Gastrocnemius medialis (tissue), 4 donors: ENCODE measurements at regions not wholly inside any gene's neighbourhood (a gene's known extent, or its start where the extent isn't known, plus 50 kb on each side); places are given as distances from the start of the nearest gene placed in this dataset.

Experiments used
- ATAC-seq, 2 donors: fragments of 150-250 bp; one replicate each; pipeline ENCODE4 v1.9.1; 2016
- DNase-seq, 2 donors: peaks; one replicate each; pipeline ENCODE4 v3.0.0-alpha.2; 2019
- H3K27ac ChIP-seq, 4 donors: fragments of 200-600 bp; sonication (generic); 1 replicate in 1 of 4; 2 replicates in 3 of 4; pipeline ENCODE4 v1.5.1; 2016 to 2018; ENCODE audit warnings: mild to moderate bottlenecking in 2 of 4, moderate library complexity in 1 of 4
- H3K27me3 ChIP-seq, 3 donors: fragments of 200-600 bp; sonication (generic) in 2 of 3; 1 replicate in 1 of 3; 2 replicates in 2 of 3; pipeline versions ENCODE4 v1.5.1 to v1.6.0; 2016 to 2019; ENCODE audit warnings: mild to moderate bottlenecking in 1 of 3, moderate library complexity in 1 of 3
- H3K36me3 ChIP-seq, 2 donors: fragments of 200-600 bp; sonication (generic) in 1 of 2; one replicate each; pipeline ENCODE4 v1.5.1; 2017 to 2018
- H3K4me1 ChIP-seq, 2 donors: fragments of 200-600 bp; sonication (generic) in 1 of 2; one replicate each; pipeline ENCODE4 v1.5.1; 2016 to 2017; ENCODE audit warnings: mild to moderate bottlenecking in 2 of 2
- H3K4me3 ChIP-seq, 4 donors: fragments of 200-600 bp; sonication (generic) in 3 of 4; 1 replicate in 1 of 4; 2 replicates in 3 of 4; pipeline ENCODE4 v1.5.1; 2016 to 2019; ENCODE audit warnings: mild to moderate bottlenecking in 2 of 4
- H3K9me3 ChIP-seq, 3 donors: fragments of 200-600 bp; sonication (generic) in 2 of 3; 1 replicate in 1 of 3; 2 replicates in 2 of 3; pipeline ENCODE4 v1.5.1; 2016 to 2019
- POLR2A ChIP-seq, 2 donors: fragments of 450-650 bp; IDR thresholded peaks; one replicate each; pipeline ENCODE4 v1.6.1; 2017; ENCODE audit warnings: antibody characterized with exemption in 2 of 2, mild to moderate bottlenecking in 2 of 2, moderate library complexity in 2 of 2
- in situ Hi-C, 4 donors: fragments of 200-750 bp; cut with MboI; loops; one replicate each; pipeline versions ENCODE4 v1.15.0 to v1.8.0; 2017; ENCODE audit warnings: low sequenced_read_pairs in 4 of 4
- intact Hi-C: fragments of 100-400 bp; cut with DNase I; formaldehyde crosslinking; loops from one replicate; pipeline ENCODE4 v1.15.1; 2023; ENCODE audit warnings: low total_unique reads
- TF ChIP-seq, protein P1 (sequence below), 5 experiments: fragments of 450-650 bp in 3 of 5; fragments of 200-600 bp in 2 of 5; sonication (generic) in 2 of 5; IDR thresholded peaks in 4 of 5; conservative IDR thresholded peaks in 1 of 5; 1 replicate in 4 of 5; 2 replicates in 1 of 5; pipeline ENCODE4 v1.5.1; 2016 to 2019; ENCODE audit warnings: antibody characterized with exemption in 5 of 5, mild to moderate bottlenecking in 3 of 5, moderate library complexity in 3 of 5

DNA sequence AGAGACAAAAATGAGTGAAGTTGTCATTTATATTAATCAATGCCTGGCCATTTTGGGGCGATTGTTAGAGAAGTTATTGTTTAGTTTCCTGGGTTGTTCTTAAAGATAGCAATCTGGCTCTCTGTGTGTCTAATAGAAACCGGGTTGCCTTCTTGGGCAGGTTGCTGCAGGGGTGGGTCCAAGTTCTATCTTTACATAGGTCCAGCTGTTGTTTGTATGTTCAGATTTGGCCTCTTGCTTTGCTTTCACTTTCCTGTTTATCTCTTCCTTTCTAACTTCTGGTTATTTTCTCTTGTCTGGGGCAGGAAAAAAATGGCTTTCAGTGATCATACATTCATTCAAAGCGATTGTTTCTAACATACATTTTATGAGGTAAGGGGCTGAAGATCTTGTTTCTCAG lies 128.4 kb upstream of the NOX3 start:
- no peak for TF ChIP-seq POLR2A (IDR thresholded peaks at IDR 0.05)
- TF ChIP-seq, protein P1, sequence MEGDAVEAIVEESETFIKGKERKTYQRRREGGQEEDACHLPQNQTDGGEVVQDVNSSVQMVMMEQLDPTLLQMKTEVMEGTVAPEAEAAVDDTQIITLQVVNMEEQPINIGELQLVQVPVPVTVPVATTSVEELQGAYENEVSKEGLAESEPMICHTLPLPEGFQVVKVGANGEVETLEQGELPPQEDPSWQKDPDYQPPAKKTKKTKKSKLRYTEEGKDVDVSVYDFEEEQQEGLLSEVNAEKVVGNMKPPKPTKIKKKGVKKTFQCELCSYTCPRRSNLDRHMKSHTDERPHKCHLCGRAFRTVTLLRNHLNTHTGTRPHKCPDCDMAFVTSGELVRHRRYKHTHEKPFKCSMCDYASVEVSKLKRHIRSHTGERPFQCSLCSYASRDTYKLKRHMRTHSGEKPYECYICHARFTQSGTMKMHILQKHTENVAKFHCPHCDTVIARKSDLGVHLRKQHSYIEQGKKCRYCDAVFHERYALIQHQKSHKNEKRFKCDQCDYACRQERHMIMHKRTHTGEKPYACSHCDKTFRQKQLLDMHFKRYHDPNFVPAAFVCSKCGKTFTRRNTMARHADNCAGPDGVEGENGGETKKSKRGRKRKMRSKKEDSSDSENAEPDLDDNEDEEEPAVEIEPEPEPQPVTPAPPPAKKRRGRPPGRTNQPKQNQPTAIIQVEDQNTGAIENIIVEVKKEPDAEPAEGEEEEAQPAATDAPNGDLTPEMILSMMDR (IDR thresholded peaks at IDR 0.05 in 4 of 5, conservative IDR thresholded peaks at IDR 0.05 in 1 of 5) = no peak
- no peaks in the 10 kb centered on the region for H3K36me3 ChIP-seq
- in situ Hi-C loops = no loop called here
- intact Hi-C loops = no loop called here
- no peaks in the 10 kb centered on the region for H3K4me1 ChIP-seq
- no peaks in the 10 kb centered on the region for H3K9me3 ChIP-seq
- no peaks in the 10 kb centered on the region for H3K27me3 ChIP-seq
- no peak for DNase-seq
- H3K4me3 ChIP-seq = no peak overlapping the region
- ATAC-seq = no peak
- H3K27ac ChIP-seq = no peak overlapping the region

DNA sequence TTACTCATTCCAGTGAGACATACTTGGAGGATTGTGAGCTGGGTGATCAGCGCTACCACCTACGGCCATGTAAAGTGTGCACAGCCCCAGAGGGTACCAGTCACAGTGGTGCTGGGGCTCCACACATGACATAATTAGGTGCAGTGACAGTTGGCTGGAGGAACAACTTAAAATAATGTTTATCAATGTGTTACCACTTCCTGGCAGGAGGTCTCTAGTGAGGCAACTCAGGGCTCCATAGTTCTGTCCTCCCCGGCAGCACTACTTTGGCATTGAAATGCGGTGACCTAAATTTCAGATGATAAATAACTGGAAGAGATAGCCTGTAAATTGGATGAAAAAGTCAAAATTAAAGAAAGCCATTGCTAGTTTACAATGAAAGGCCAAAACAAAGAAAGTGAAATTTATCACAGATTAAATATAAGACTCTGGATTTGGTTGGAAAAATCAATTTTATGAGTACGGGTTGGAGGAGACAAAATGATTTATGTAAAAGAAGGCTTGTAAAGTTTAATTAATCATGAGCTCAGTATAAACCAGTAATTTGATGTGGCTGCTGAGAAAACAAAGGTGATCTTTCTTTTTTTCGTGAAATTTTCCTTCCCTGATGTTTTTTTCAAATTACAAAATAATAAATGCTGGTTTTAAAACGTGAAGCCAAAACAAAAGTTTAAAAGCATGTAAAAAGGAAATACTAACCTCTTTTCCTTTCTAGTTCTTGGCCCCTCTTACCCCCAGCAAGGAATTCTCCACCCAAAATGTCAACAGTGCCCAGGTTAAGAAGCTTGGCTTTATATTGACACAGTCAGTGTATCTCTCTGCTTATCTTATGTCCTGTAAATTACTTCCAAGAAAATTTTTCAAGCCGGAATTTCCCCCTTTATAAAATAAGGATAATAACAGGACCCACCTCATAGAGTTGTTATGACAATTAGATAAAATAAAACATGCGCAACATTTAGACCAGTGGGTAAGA lies 126.7 kb upstream of the NOX3 start:
- Histone ChIP-seq H3K36me3 (no peaks in the 10 kb centered on the region), H3K27ac (no peak overlapping the region), H3K27me3 (no peaks in the 10 kb centered on the region), H3K4me3 (no peak overlapping the region), H3K4me1 (no peaks in the 10 kb centered on the region), H3K9me3 (no peaks in the 10 kb centered on the region)
- TF ChIP-seq, protein P1 (IDR thresholded peaks at IDR 0.05 in 4 of 5, conservative IDR thresholded peaks at IDR 0.05 in 1 of 5) = no peak
- no peak for TF ChIP-seq POLR2A (IDR thresholded peaks at IDR 0.05)
- intact Hi-C loops = no loop called here
- in situ Hi-C loops = no loop called here
- ATAC-seq (no peak), DNase-seq (no peak)

DNA sequence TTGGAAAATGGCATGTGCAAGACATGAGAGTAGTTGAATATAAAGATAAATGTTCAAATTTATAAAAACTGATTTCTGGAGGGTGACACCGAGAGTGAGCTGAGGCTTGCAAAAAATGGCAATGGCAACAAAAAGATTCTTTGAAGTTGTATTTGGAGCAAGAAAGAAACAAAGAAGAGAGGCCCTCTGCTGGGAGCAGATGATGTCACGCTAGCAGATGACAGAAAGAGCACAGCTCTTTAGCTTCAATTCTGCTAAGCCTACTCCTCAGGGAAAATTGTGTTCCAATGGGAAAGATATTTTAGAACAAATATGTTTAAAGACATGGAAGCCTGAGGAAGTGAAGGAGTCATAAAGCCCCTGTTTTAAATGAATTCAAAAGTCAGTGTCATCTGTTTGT lies 125.3 kb upstream of the NOX3 start:
- no peak for ATAC-seq
- no peak for DNase-seq
- intact Hi-C loops (no loop called here), in situ Hi-C loops (no loop called here)
- no peak overlapping the region for H3K27ac ChIP-seq
- no peaks in the 10 kb centered on the region for H3K9me3 ChIP-seq
- no peak overlapping the region for H3K4me3 ChIP-seq
- H3K27me3 ChIP-seq = no peaks in the 10 kb centered on the region
- H3K4me1 ChIP-seq = no peaks in the 10 kb centered on the region
- no peaks in the 10 kb centered on the region for H3K36me3 ChIP-seq
- TF ChIP-seq POLR2A (IDR thresholded peaks at IDR 0.05) = no peak
- TF ChIP-seq, protein P1 (IDR thresholded peaks at IDR 0.05 in 4 of 5, conservative IDR thresholded peaks at IDR 0.05 in 1 of 5) = no peak

DNA sequence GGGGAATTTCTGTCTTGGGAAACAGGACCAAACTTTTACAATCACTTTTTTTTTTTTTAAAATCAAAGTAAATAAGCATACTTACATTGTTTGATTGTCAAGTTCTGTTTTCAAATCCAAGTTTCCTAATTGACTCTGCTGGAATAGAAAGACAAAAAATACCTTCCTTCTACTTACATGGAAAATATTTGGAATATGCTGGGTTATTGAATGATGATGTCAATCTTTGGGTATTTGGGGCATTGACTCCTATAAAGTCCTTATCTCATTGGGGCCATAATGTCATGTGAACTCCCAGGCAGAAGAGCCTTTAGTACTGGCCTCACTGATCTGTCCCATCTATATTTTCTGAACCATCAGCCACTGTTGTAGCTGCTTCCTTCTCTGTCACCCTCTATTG lies 122.6 kb upstream of the NOX3 start:
- H3K27ac ChIP-seq = no peak overlapping the region
- peaks cover 0 to 4% (median 0%) of the 10 kb centered on the region in 3 donors for H3K27me3 ChIP-seq
- no peak for ATAC-seq
- no peaks in the 10 kb centered on the region for H3K9me3 ChIP-seq
- in situ Hi-C loops (no loop called here), intact Hi-C loops (no loop called here)
- H3K36me3 ChIP-seq = no peaks in the 10 kb centered on the region
- no peak for DNase-seq
- no peak for TF ChIP-seq POLR2A (IDR thresholded peaks at IDR 0.05)
- TF ChIP-seq, protein P1 (IDR thresholded peaks at IDR 0.05 in 4 of 5, conservative IDR thresholded peaks at IDR 0.05 in 1 of 5) = no peak
- no peak overlapping the region for H3K4me3 ChIP-seq
- no peaks in the 10 kb centered on the region for H3K4me1 ChIP-seq
